HL-60 (cell line): ENCODE measurements at regions not wholly inside any gene's neighbourhood (a gene's known extent, or its start where the extent isn't known, plus 50 kb on each side); places are given as distances from the start of the nearest gene placed in this dataset.

Experiments
- DNase-seq, 2 experiments: peaks; one replicate each; pipeline ENCODE4 v3.0.0-alpha.2; 2010 to 2020; ENCODE audit warnings: low read depth in 1 of 2, low spot score in 1 of 2
- H3K27ac ChIP-seq: fragments of 250-450 bp; sonication (Bioruptor Pico); replicated peaks from 2 replicates; pipeline ENCODE4 v1.5.1; 2020; ENCODE audit warnings: mild to moderate bottlenecking, moderate library complexity
- H3K27me3 ChIP-seq: fragments of 250-450 bp; sonication (Bioruptor Pico); 2 replicates; pipeline ENCODE4 v1.5.1; 2021; ENCODE audit warnings: mild to moderate bottlenecking, moderate library complexity; ENCODE audit not compliant: insufficient read depth, poor library complexity, severe bottlenecking
- H3K4me3 ChIP-seq: replicated peaks from 2 replicates; pipeline ENCODE4 v1.5.1; 2011; ENCODE audit warnings: mild to moderate bottlenecking, control low read depth, low read length; ENCODE audit not compliant: insufficient read depth
- CTCF ChIP-seq: IDR thresholded peaks from one replicate; pipeline ENCODE4 v1.5.1; 2011; ENCODE audit warnings: low read length, control low read depth, inconsistent platforms; ENCODE audit not compliant: insufficient read depth
- GABPA ChIP-seq: IDR thresholded peaks from 2 replicates; pipeline ENCODE4 v1.6.1; 2012; ENCODE audit warnings: low read depth
- POLR2AphosphoS5 ChIP-seq: IDR thresholded peaks from 2 replicates; pipeline ENCODE4 v1.6.1; 2012; ENCODE audit warnings: low read depth
- SPI1 ChIP-seq: IDR thresholded peaks from 2 replicates; pipeline ENCODE4 v1.6.1; 2012; ENCODE audit warnings: low read depth, mild to moderate bottlenecking, borderline replicate concordance
- TF ChIP-seq, protein P1 (sequence below): IDR thresholded peaks from 2 replicates; pipeline ENCODE4 v1.6.1; 2012; ENCODE audit warnings: low read depth; ENCODE audit not compliant: insufficient replicate concordance

DNA sequence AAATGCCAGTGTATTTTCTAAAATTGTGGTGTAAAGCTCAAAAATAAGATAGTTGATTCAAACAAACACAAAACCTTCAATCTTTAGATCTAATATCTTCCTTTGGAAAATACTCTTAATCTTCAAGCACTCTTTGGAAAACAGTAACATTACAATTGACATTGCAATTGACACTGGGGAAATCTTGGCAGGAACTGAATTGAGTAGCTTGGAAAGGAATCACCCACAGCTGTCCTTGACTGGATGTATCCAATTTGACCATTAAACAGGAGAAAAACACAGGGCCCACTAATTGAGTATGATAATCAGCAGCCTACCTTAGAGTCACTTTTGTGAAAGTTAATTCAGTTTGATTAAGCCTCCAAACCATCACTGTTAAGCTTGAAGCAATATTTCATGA lies 776.7 kb downstream of the DTWD2 start:
- H3K27ac ChIP-seq: no peak overlapping the region
- TF ChIP-seq GABPA (no peak), SPI1 (no peak), CTCF (no peak), POLR2AphosphoS5 (no peak)
- TF ChIP-seq, protein P1, sequence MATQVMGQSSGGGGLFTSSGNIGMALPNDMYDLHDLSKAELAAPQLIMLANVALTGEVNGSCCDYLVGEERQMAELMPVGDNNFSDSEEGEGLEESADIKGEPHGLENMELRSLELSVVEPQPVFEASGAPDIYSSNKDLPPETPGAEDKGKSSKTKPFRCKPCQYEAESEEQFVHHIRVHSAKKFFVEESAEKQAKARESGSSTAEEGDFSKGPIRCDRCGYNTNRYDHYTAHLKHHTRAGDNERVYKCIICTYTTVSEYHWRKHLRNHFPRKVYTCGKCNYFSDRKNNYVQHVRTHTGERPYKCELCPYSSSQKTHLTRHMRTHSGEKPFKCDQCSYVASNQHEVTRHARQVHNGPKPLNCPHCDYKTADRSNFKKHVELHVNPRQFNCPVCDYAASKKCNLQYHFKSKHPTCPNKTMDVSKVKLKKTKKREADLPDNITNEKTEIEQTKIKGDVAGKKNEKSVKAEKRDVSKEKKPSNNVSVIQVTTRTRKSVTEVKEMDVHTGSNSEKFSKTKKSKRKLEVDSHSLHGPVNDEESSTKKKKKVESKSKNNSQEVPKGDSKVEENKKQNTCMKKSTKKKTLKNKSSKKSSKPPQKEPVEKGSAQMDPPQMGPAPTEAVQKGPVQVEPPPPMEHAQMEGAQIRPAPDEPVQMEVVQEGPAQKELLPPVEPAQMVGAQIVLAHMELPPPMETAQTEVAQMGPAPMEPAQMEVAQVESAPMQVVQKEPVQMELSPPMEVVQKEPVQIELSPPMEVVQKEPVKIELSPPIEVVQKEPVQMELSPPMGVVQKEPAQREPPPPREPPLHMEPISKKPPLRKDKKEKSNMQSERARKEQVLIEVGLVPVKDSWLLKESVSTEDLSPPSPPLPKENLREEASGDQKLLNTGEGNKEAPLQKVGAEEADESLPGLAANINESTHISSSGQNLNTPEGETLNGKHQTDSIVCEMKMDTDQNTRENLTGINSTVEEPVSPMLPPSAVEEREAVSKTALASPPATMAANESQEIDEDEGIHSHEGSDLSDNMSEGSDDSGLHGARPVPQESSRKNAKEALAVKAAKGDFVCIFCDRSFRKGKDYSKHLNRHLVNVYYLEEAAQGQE: no peak
- DNase-seq: no peak
- H3K27me3 ChIP-seq: no peaks in the 10 kb centered on the region
- no peak overlapping the region for H3K4me3 ChIP-seq

GRCh38 chr5:118208031-118208453 lies 780.3 kb downstream of the DTWD2 start:
- no peaks in the 10 kb centered on the region for H3K27me3 ChIP-seq
- TF ChIP-seq SPI1: no peak
- no peak for TF ChIP-seq CTCF
- no peak for TF ChIP-seq POLR2AphosphoS5
- TF ChIP-seq, protein P1: no peak
- no peak for TF ChIP-seq GABPA
- DNase-seq: no peak
- H3K27ac ChIP-seq: no peak overlapping the region
- no peak overlapping the region for H3K4me3 ChIP-seq

DNA sequence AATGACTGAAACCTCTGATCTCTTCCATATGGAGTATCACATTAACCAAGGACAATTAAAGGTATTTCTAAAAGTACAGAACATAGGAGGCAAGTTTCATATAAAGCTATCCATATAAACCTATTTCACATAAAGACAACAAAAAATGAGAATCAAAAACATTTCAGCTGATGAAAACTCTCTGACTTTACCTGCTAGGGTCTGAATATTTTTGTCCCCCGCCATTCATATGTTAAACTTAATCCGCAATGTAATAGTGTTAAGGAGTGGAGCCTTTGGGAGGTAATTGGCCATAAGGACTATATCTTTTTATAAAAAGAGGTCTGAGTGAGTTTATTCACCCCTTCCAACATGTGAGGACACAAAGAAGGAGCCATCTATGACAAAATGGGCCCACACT lies 788.5 kb downstream of the DTWD2 start:
- Histone ChIP-seq H3K27ac (no peak overlapping the region), H3K4me3 (no peak overlapping the region), H3K27me3 (no peaks in the 10 kb centered on the region)
- TF ChIP-seq, protein P1: no peak
- TF ChIP-seq POLR2AphosphoS5 (no peak), SPI1 (no peak), CTCF (no peak), GABPA (no peak)
- no peak for DNase-seq
